AG04449 (cell line): ENCODE measurements at regions not wholly inside any gene's neighbourhood (a gene's known extent, or its start where the extent isn't known, plus 50 kb on each side); places are given as distances from the start of the nearest gene placed in this dataset.

ENCODE experiments used
- CTCF ChIA-PET: fragments of 350-600 bp; formaldehyde crosslinking; extraction: SDS; loops from one replicate; lab custom pipeline; 2021; ENCODE audit warnings: antibody characterized with exemption; lab: Yijun Ruan, JAX
- POLR2A ChIA-PET: fragments of 400-600, 350-600 bp; formaldehyde crosslinking; extraction: SDS; loops from one replicate; lab custom pipeline; 2020; ENCODE audit warnings: antibody characterized with exemption, inconsistent platforms; lab: Yijun Ruan, JAX
- DNase-seq: peaks from one replicate; pipeline ENCODE4 v3.0.0-alpha.2; 2010; ENCODE audit warnings: low read depth, low spot score
- H3K4me3 ChIP-seq: 2 replicates; pipeline ENCODE4 v1.5.1; 2011; ENCODE audit warnings: low read depth, mild to moderate bottlenecking, control low read depth, low read length
- TF ChIP-seq, protein P1 (sequence below): IDR thresholded peaks from one replicate; pipeline ENCODE4 v1.5.1; 2011; ENCODE audit warnings: mild to moderate bottlenecking, moderate library complexity, low read length, control low read depth, inconsistent platforms; ENCODE audit not compliant: insufficient read depth; ENCODE audit errors: missing control alignments

GRCh38 chr5:167575330-167575729 lies 716.1 kb upstream of the WWC1 start:
- no peak overlapping the region for H3K4me3 ChIP-seq
- ChIA-PET CTCF (interaction anchor here (0.7 to 4.8 kb wide), 4 partner anchors 10 to 644 kb away, joined by 3 to 20 read pairs (median 4); no protein-coding TSS in a partner anchor), POLR2A (no interaction called here)
- TF ChIP-seq, protein P1, sequence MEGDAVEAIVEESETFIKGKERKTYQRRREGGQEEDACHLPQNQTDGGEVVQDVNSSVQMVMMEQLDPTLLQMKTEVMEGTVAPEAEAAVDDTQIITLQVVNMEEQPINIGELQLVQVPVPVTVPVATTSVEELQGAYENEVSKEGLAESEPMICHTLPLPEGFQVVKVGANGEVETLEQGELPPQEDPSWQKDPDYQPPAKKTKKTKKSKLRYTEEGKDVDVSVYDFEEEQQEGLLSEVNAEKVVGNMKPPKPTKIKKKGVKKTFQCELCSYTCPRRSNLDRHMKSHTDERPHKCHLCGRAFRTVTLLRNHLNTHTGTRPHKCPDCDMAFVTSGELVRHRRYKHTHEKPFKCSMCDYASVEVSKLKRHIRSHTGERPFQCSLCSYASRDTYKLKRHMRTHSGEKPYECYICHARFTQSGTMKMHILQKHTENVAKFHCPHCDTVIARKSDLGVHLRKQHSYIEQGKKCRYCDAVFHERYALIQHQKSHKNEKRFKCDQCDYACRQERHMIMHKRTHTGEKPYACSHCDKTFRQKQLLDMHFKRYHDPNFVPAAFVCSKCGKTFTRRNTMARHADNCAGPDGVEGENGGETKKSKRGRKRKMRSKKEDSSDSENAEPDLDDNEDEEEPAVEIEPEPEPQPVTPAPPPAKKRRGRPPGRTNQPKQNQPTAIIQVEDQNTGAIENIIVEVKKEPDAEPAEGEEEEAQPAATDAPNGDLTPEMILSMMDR: no peak
- DNase-seq: no peak

GRCh38 chr5:167576126-167576525 lies 715.3 kb upstream of the WWC1 start:
- no peak for DNase-seq
- ChIA-PET CTCF (interaction anchor here (0.7 to 4.8 kb wide), 8 partner anchors 55 to 643 kb away, joined by 3 to 20 read pairs (median 4); no protein-coding TSS in a partner anchor), POLR2A (no interaction called here)
- no peak overlapping the region for H3K4me3 ChIP-seq
- TF ChIP-seq, protein P1: no peak

DNA sequence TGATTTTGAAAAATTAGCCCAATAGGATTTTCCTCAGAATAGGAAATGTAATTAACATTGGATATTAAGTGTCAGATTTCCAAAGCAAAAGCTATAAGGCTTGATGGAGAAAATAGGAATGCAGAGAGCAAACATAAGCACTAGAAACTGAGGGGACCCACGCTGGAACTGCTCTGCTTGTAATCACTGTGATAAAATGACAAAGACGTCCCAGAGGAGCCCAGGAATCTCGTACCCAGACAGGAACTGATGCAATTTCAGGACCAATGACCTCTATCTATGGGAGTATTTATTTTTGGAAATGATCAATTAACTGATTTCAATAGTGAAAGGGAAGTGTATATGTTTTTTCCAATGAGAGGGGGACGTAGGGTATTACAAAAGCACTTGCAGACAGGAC lies 714.5 kb upstream of the WWC1 start:
- no peak overlapping the region for H3K4me3 ChIP-seq
- DNase-seq: no peak
- TF ChIP-seq, protein P1: no peak
- CTCF ChIA-PET: interaction anchor here (1.0 to 4.8 kb wide), 3 partner anchors 164 to 643 kb away, joined by 3 to 20 read pairs (median 4); no protein-coding TSS in a partner anchor
- POLR2A ChIA-PET: no interaction called here

- TF ChIP-seq, protein P1: no peak
- ChIA-PET CTCF (interaction anchor here (4.8 kb wide), 1 partner anchor 642 kb away, joined by 20 read pairs; no protein-coding TSS in a partner anchor), POLR2A (no interaction called here)
- no peak for DNase-seq
- no peak overlapping the region for H3K4me3 ChIP-seq
Observed at GRCh38 chr5:167577616-167578015, 713.8 kb upstream of the WWC1 start.

DNA sequence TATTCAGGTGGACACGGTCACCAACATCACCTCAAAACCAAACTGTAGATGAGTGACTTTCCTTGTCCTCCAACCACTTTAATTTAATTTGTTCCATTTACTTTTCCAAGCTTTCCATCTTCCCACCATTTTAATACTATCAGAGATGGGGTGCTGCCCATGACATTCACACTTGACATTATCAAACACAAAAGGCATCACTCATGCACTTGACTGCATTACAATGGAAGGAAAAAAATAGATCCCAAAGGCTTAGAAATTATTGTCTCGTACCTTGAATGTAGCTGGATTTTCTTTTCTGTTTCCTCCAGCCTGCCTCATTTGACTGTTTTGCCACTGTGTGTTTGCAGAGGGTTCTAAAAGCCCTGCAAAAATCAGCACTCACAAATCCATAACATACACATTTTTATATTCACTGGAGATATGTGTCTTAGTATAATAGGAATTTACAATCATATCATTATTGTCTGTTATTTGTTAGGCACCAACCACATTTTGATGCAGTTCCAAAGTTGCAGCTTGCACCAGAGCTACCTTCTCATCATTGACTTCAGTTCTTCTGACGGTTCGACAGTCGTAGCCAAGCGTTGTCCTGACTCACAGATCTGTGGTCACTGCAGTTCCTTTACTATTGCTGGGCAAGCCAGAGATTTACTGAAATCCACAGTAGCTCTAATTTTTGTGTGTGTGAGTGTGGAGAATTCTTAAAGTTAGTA lies 712.3 kb upstream of the WWC1 start:
- no peak overlapping the region for H3K4me3 ChIP-seq
- ChIA-PET POLR2A (no interaction called here), CTCF (interaction anchor here (0.6 to 0.8 kb wide), 2 partner anchors 10 to 640 kb away, joined by 3 read pairs; no protein-coding TSS in a partner anchor)
- no peak for DNase-seq
- TF ChIP-seq, protein P1: no peak

DNA sequence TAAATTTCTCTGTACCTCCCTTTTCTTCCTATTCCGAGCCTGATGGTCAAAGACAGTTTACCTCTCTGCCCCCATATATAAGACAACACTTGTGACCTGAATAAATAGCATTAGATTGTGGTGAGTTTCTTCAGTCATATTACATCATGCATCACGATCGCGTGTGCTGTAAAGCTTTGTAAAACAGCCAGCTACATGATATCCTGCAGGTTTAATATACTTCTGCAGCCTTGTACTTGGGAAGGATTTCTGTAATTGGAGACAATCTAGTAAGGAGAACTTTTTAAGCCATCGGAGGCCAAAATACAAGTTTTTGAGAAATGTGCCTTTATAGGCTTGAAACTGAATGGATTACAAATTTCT lies 711.8 kb upstream of the WWC1 start:
- POLR2A ChIA-PET: interaction anchor here (0.6 kb wide), 1 partner anchor 446 kb away, joined by 3 read pairs; no protein-coding TSS in a partner anchor
- H3K4me3 ChIP-seq: no peak overlapping the region
- TF ChIP-seq, protein P1: no peak
- CTCF ChIA-PET: interaction anchor here (0.8 to 2.2 kb wide), 2 partner anchors 640 kb away, joined by 3 to 10 read pairs; no protein-coding TSS in a partner anchor
- no peak for DNase-seq
